Amniotic stem cell (primary cell): ENCODE measurements at regions not wholly inside any gene's neighbourhood (a gene's known extent, or its start where the extent isn't known, plus 50 kb on each side); places are given as distances from the start of the nearest gene placed in this dataset.
A peak's percentile ranks its signal among the peaks of the same experiment; 100 is the strongest.

Source experiments
- DNase-seq: peaks from one replicate; lab custom pipeline; 2025; lab: John Stamatoyannopoulos, UW

- DNase-seq: peak; percentile 21
Observed at GRCh38 chr2:226030788-226031646, 631.5 kb downstream of the NYAP2 start.

- DNase-seq: no peak
Observed at GRCh38 chr2:226030369-226030768, 630.9 kb downstream of the NYAP2 start.

- DNase-seq: no peak
Observed at GRCh38 chr2:226023946-226024345, 624.4 kb downstream of the NYAP2 start.

- no peak for DNase-seq
Observed at GRCh38 chr2:226023383-226023782, 623.9 kb downstream of the NYAP2 start.

- DNase-seq: no peak
Observed at GRCh38 chr2:226020956-226021355, 621.4 kb downstream of the NYAP2 start.

GRCh38 chr2:226020176-226020575 is 620.7 kb downstream of the NYAP2 start:
- DNase-seq: no peak

GRCh38 chr2:226018641-226019040 is 619.1 kb downstream of the NYAP2 start:
- no peak for DNase-seq

GRCh38 chr2:226017537-226017936 is 618.0 kb downstream of the NYAP2 start:
- no peak for DNase-seq

GRCh38 chr2:226017107-226017506 is 617.6 kb downstream of the NYAP2 start:
- DNase-seq: no peak

GRCh38 chr2:226011716-226012450 is 612.4 kb downstream of the NYAP2 start:
- no peak for DNase-seq

GRCh38 chr2:226002438-226002837 is 602.9 kb downstream of the NYAP2 start:
- DNase-seq: peak; percentile 57

- DNase-seq: no peak
Observed at GRCh38 chr2:226001716-226002115, 602.2 kb downstream of the NYAP2 start.

GRCh38 chr2:225999692-226000091 is 600.2 kb downstream of the NYAP2 start:
- DNase-seq: no peak

GRCh38 chr2:225998653-225999052 is 599.1 kb downstream of the NYAP2 start:
- no peak for DNase-seq

- DNase-seq: no peak
Observed at GRCh38 chr2:225998116-225998515, 598.6 kb downstream of the NYAP2 start.

GRCh38 chr2:225996462-225996828 is 596.9 kb downstream of the NYAP2 start:
- no peak for DNase-seq

- no peak for DNase-seq
Observed at GRCh38 chr2:225995796-225996461, 596.4 kb downstream of the NYAP2 start.

GRCh38 chr2:225994748-225995405 is 595.4 kb downstream of the NYAP2 start:
- DNase-seq: no peak

GRCh38 chr2:225993430-225993829 is 593.9 kb downstream of the NYAP2 start:
- DNase-seq: no peak

- DNase-seq: no peak
Observed at GRCh38 chr2:225989809-225990208, 590.3 kb downstream of the NYAP2 start.

- DNase-seq: no peak
Observed at GRCh38 chr2:225980372-225980771, 580.9 kb downstream of the NYAP2 start.

GRCh38 chr2:225971433-225971832 is 571.9 kb downstream of the NYAP2 start:
- DNase-seq: no peak
